Stimulated activated CD8-positive, alpha-beta memory T cell treated with anti-CD3 and anti-CD28 coated beads, Interleukin-4, amount 100 ng/mL, for 48 hours (primary cell): ENCODE measurements at regions not wholly inside any gene's neighbourhood (a gene's known extent, or its start where the extent isn't known, plus 50 kb on each side); places are given as distances from the start of the nearest gene placed in this dataset.
"Not testable (repeated sequence)": the region's sequence is repeated elsewhere in the genome, so short reads cannot be mapped to it uniquely, and the experiment has no call there.

Source experiments
- DNase-seq: peaks from one replicate; pipeline ENCODE4 v3.0.0-alpha.2; 2020

DNA sequence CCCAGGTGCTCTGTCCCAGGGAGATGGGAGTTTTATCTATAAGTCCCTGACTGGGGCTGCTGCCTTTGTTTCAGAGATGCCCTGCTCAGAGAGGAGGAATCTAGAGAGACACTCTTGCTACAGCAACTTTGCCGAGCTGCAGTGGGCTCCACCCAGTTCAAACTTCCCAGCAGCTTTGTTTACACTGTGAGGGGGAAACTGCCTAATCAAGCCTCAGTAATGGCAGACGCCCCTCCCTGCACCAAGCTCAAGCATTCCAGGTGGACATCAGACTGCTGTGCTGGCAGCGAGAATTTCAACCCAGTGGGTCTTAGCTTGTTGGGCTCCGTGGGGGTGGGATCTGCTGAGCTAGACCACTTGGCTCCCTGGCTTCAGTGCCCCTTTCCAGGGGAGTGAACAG lies 50.2 kb upstream of the RASA1 start:
- not testable (repeated sequence) for DNase-seq
